ENCODE measurements at regions not wholly inside any gene's neighbourhood (a gene's known extent, or its start where the extent isn't known, plus 50 kb on each side); places are given as distances from the start of the nearest gene placed in this dataset.

DNA sequence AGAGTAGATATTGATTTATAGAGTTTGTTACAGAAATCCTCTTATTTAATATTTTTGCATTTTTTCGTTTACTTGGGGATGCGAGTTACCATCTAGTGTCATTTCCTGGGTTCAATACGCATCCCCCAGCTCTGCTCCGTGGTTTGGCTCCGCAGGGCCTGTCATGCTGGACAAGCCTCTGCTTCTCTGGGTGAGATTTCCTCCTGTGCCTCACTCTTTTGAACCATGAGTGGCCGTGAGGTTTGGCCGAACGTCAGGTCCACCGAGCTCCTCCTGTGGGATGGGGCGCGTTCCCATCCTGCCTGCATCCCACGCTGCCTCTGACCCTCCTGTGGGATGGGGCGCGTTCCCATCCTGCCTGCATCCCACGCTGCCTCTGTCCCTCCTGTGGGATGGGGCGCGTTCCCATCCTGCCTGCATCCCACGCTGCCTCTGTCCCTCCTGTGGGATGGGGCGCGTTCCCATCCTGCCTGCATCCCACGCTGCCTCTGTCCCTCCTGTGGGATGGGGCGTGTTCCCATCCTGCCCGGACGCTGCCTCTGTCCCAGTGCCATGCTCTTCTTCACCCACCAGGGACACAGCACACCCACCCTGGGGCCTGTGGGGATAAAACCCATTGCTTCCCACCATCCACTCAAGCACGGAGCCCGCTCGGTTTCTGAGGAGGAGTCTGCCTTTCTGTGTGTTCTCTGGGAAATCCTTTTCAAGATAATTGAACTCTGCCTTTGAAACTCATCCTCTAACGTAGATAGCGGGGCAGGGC, 506.8 kb downstream of the BRD1 start:
- DNase-seq = no peak
- Histone ChIP-seq H3K36me3 (ENCODE audit: control insufficient read depth, insufficient read depth, low read length) (no peaks in the 10 kb centered on the region), H3K4me1 (ENCODE audit: control insufficient read depth, insufficient read depth, low read length, poor library complexity, severe bottlenecking) (no peaks in the 10 kb centered on the region), H3K9me3 (ENCODE audit: control insufficient read depth, low read length) (no peaks in the 10 kb centered on the region), H3K4me3 (ENCODE audit: insufficient read depth, low read depth, low read length, poor library complexity, severe bottlenecking) (no peak overlapping the region), H3K27me3 (replicated peaks; ENCODE audit: control insufficient read depth, insufficient read depth, low read length, poor library complexity, severe bottlenecking) (peaks cover 4% of the 10 kb centered on the region), H3K27ac (ENCODE audit: insufficient read depth, low read length, poor library complexity, severe bottlenecking) (no peak overlapping the region)

DNA sequence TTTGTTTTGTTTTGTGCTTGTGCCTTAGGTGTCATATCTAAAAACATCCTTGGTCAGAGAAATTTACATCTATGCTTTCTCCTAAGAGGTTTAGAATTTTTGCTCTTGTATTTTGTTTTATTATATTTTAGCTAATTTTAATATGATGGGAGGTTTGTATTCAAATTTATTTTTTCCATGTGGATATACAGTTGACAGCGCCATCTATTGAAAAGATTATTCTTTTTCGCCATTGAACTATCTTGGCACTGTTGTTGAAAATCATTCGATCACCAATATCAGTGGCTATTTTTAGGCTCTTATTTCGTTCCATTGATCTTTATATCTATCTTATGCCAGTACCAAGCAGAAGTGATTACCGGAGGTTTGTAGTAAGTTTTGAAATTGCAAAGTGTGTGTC, 510.3 kb downstream of the BRD1 start:
- H3K36me3 ChIP-seq (ENCODE audit: control insufficient read depth, insufficient read depth, low read length) = no peaks in the 10 kb centered on the region
- H3K27ac ChIP-seq (ENCODE audit: insufficient read depth, low read length, poor library complexity, severe bottlenecking) = no peak overlapping the region
- no peak overlapping the region for H3K4me3 ChIP-seq (ENCODE audit: insufficient read depth, low read depth, low read length, poor library complexity, severe bottlenecking)
- no peaks in the 10 kb centered on the region for H3K4me1 ChIP-seq (ENCODE audit: control insufficient read depth, insufficient read depth, low read length, poor library complexity, severe bottlenecking)
- no peak for DNase-seq
- no peaks in the 10 kb centered on the region for H3K9me3 ChIP-seq (ENCODE audit: control insufficient read depth, low read length)
- H3K27me3 ChIP-seq (replicated peaks; ENCODE audit: control insufficient read depth, insufficient read depth, low read length, poor library complexity, severe bottlenecking) = peaks cover 4% of the 10 kb centered on the region

DNA sequence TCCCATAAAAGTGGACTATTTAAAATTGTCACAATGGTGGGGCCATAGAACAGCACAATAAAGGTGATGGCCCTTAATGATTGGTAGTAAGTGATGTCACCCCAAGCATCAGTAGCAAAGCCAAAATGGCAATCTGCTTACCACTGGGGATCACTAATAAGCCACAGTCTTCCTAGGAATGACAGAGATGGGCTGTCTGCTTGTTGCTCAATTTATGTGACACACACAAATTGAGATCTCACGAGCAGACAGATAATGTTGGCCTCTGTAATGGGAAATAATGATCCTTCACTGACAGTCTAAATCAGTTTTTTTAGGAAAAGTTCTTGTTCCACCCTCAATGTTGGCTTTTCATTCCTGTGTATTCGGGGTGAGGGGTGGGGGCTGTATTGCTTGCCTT, 515.1 kb downstream of the BRD1 start:
- no peak for DNase-seq
- Histone ChIP-seq H3K27me3 (replicated peaks; ENCODE audit: control insufficient read depth, insufficient read depth, low read length, poor library complexity, severe bottlenecking) (no peaks in the 10 kb centered on the region), H3K4me3 (ENCODE audit: insufficient read depth, low read depth, low read length, poor library complexity, severe bottlenecking) (no peak overlapping the region), H3K4me1 (ENCODE audit: control insufficient read depth, insufficient read depth, low read length, poor library complexity, severe bottlenecking) (no peaks in the 10 kb centered on the region), H3K9me3 (ENCODE audit: control insufficient read depth, low read length) (no peaks in the 10 kb centered on the region), H3K36me3 (ENCODE audit: control insufficient read depth, insufficient read depth, low read length) (no peaks in the 10 kb centered on the region), H3K27ac (ENCODE audit: insufficient read depth, low read length, poor library complexity, severe bottlenecking) (no peak overlapping the region)

DNA sequence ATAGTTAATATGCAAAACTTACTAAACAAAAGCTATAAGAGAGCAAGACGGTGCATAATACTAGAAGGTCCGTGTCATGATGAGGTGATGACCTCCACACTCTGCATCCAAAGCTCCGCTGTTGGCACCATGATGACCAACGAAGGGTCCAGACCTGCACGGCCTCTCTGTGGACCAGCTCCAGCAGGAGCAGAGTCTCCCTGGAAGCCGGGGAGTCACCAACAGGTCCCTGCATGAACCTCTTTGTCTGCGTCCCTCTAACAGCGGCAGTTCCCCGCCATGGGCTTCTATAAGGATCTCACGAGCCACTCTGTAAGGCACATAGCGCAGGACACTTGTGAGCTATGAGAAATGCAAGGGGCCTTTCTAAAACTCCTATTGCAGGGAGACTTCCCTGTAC, 517.3 kb downstream of the BRD1 start:
- Histone ChIP-seq H3K36me3 (ENCODE audit: control insufficient read depth, insufficient read depth, low read length) (no peaks in the 10 kb centered on the region), H3K27ac (ENCODE audit: insufficient read depth, low read length, poor library complexity, severe bottlenecking) (no peak overlapping the region), H3K27me3 (replicated peaks; ENCODE audit: control insufficient read depth, insufficient read depth, low read length, poor library complexity, severe bottlenecking) (peaks cover 3% of the 10 kb centered on the region), H3K4me1 (ENCODE audit: control insufficient read depth, insufficient read depth, low read length, poor library complexity, severe bottlenecking) (no peaks in the 10 kb centered on the region), H3K4me3 (ENCODE audit: insufficient read depth, low read depth, low read length, poor library complexity, severe bottlenecking) (no peak overlapping the region), H3K9me3 (ENCODE audit: control insufficient read depth, low read length) (no peaks in the 10 kb centered on the region)
- DNase-seq = no peak

DNA sequence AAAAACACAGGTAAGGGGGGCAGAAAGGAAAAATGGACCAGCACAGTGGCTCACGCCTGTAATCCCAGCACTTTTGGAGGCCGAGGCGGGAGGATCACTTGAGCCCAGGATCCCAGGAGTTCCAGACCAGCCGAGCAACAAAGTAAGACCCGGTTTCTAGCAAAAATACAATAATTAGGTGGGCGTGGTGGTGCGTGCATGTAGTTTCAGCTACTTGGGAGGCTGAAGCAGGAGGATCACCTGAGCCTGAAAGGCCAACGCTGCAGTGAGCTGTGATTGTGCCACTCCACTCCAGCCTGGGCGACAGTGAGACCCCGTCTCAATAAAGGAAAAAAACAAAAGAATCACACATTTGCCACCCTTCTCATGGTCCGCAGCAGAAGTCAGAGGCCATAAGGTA, 519.4 kb downstream of the BRD1 start:
- peaks cover 8% of the 10 kb centered on the region for H3K27me3 ChIP-seq (replicated peaks; ENCODE audit: control insufficient read depth, insufficient read depth, low read length, poor library complexity, severe bottlenecking)
- H3K4me1 ChIP-seq (ENCODE audit: control insufficient read depth, insufficient read depth, low read length, poor library complexity, severe bottlenecking) = no peaks in the 10 kb centered on the region
- H3K9me3 ChIP-seq (ENCODE audit: control insufficient read depth, low read length) = no peaks in the 10 kb centered on the region

DNA sequence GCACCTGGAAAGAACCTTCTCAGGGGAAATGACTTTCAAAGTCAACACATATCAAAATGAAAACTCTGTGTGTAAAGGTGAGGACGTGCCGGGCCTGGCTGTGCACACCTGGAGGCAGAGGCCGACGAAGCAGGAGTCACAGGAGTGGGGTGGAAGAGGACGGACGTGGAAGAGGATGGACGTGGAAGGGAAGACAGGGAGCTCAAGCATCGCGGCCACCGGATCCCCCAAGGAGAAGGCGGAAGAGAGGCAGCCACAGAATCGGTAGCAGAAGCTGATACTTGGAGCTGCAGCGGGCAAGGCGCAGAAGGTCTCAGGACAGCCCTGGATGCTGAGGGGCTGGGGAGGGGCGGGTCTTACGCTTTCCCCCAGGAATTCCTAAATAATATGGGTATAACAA, 519.8 kb downstream of the BRD1 start:
- no peaks in the 10 kb centered on the region for H3K36me3 ChIP-seq (ENCODE audit: control insufficient read depth, insufficient read depth, low read length)
- no peak overlapping the region for H3K27ac ChIP-seq (ENCODE audit: insufficient read depth, low read length, poor library complexity, severe bottlenecking)
- no peak overlapping the region for H3K4me3 ChIP-seq (ENCODE audit: insufficient read depth, low read depth, low read length, poor library complexity, severe bottlenecking)
- H3K27me3 ChIP-seq (replicated peaks; ENCODE audit: control insufficient read depth, insufficient read depth, low read length, poor library complexity, severe bottlenecking) = peaks cover 8% of the 10 kb centered on the region
- DNase-seq = no peak
- H3K9me3 ChIP-seq (ENCODE audit: control insufficient read depth, low read length) = no peaks in the 10 kb centered on the region
- H3K4me1 ChIP-seq (ENCODE audit: control insufficient read depth, insufficient read depth, low read length, poor library complexity, severe bottlenecking) = no peaks in the 10 kb centered on the region

More for the DNA sequence above, 519.4 kb downstream of the BRD1 start:
- H3K27ac ChIP-seq (ENCODE audit: insufficient read depth, low read length, poor library complexity, severe bottlenecking) = no peak overlapping the region
- no peak overlapping the region for H3K4me3 ChIP-seq (ENCODE audit: insufficient read depth, low read depth, low read length, poor library complexity, severe bottlenecking)
- DNase-seq = no peak
- no peaks in the 10 kb centered on the region for H3K36me3 ChIP-seq (ENCODE audit: control insufficient read depth, insufficient read depth, low read length)

DNA sequence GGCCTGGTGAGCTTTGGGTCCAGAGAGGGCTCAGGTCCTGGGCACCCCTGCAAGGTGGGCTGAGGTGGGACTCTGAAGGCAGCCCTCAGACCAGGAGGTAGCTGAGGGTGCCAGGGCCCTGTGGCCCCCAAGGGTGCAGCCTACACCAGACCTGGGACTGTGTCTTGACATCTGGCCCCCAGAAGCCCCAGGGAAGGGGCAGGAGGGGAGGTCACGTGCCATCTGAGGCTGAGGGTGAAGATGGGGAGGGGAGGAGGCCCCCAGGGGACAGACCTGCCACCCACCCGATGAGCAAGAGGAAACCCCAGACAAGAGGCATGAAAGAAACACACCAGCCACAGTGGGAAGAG, 520.2 kb downstream of the BRD1 start:
- Histone ChIP-seq H3K4me3 (ENCODE audit: insufficient read depth, low read depth, low read length, poor library complexity, severe bottlenecking) (no peak overlapping the region), H3K36me3 (ENCODE audit: control insufficient read depth, insufficient read depth, low read length) (no peaks in the 10 kb centered on the region), H3K9me3 (ENCODE audit: control insufficient read depth, low read length) (no peaks in the 10 kb centered on the region), H3K27me3 (replicated peaks; ENCODE audit: control insufficient read depth, insufficient read depth, low read length, poor library complexity, severe bottlenecking) (peaks cover 8% of the 10 kb centered on the region), H3K27ac (ENCODE audit: insufficient read depth, low read length, poor library complexity, severe bottlenecking) (no peak overlapping the region), H3K4me1 (ENCODE audit: control insufficient read depth, insufficient read depth, low read length, poor library complexity, severe bottlenecking) (no peaks in the 10 kb centered on the region)
- no peak for DNase-seq

DNA sequence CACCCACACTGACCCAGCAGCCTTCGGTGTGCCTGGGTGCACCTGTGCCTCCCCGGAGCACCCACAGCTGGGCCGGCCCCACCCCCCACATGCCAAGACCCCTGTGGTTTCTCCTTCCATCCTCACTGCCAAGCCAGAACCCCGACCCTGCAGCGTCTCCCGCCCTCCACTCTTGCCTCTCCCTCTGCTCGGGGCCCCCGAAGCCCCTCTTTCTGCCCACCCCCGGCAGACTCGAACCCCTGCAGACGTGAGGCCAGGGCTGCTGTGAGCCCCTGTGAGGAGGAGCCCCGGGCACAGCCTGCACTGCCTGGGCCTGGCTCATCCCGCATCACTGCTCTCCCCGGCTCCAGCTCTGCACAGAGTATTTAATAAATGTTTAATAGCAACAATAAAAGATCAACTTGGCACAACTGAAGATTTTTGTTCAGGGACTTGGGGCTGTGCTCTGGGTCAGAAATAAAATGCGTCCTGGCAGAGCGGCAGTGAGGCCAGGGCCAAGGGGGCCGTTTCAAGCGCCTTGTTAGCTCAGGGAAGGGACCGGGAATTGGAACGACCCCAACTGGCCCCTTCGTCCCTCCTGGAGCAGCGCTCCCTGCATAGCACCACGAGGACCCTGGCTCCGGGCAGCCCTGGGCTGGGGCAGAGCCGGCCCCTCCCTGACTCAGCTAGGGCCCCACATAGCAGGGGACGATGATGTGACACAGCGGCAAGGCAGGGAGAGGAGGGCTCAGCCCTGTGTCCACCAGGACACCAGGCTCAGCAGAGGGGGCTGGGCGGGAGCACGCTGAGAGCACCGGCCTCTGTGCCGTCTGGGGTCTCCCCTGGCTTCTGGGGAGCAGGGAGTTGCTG, 520.8 kb downstream of the BRD1 start:
- Histone ChIP-seq H3K27me3 (replicated peaks; ENCODE audit: control insufficient read depth, insufficient read depth, low read length, poor library complexity, severe bottlenecking) (peaks cover 8% of the 10 kb centered on the region), H3K9me3 (ENCODE audit: control insufficient read depth, low read length) (no peaks in the 10 kb centered on the region), H3K36me3 (ENCODE audit: control insufficient read depth, insufficient read depth, low read length) (no peaks in the 10 kb centered on the region), H3K4me3 (ENCODE audit: insufficient read depth, low read depth, low read length, poor library complexity, severe bottlenecking) (no peak overlapping the region), H3K27ac (ENCODE audit: insufficient read depth, low read length, poor library complexity, severe bottlenecking) (no peak overlapping the region), H3K4me1 (ENCODE audit: control insufficient read depth, insufficient read depth, low read length, poor library complexity, severe bottlenecking) (no peaks in the 10 kb centered on the region)
- DNase-seq = no peak

DNA sequence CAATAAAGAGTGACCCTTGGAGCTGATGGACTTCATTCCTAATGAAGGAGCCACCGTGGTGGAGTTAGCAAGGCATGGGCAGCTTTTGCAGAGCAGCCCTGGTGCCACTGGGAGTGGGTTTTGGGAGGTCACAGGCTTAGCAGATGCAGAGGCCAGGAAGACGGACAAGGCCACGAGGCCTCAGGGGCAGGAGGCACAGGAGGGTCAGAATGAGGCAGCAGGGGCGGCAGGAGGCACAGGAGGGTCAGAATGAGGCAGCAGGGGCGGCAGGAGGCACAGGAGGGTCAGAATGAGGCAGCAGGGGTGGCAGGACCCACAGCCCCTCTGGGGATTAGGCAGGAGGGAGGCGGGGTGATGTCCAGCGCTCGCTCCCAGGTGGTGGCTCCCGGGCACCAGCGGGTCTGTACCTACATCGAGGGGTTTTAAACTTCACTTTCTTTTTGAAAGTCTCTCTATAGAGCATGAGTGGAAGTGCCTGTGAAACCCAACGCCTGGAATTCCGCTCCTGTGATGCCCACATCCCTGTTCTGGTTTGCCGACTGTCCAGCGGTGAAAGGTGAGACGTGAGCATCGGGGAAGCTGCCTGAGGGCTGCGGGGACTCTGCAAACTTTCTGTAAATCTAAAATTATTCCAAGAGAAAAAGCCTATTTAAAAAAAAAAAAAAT, 521.6 kb downstream of the BRD1 start:
- no peaks in the 10 kb centered on the region for H3K4me1 ChIP-seq (ENCODE audit: control insufficient read depth, insufficient read depth, low read length, poor library complexity, severe bottlenecking)
- no peak for DNase-seq
- no peaks in the 10 kb centered on the region for H3K9me3 ChIP-seq (ENCODE audit: control insufficient read depth, low read length)
- H3K27me3 ChIP-seq (replicated peaks; ENCODE audit: control insufficient read depth, insufficient read depth, low read length, poor library complexity, severe bottlenecking) = peaks cover 8% of the 10 kb centered on the region
- H3K4me3 ChIP-seq (ENCODE audit: insufficient read depth, low read depth, low read length, poor library complexity, severe bottlenecking) = no peak overlapping the region
- H3K36me3 ChIP-seq (ENCODE audit: control insufficient read depth, insufficient read depth, low read length) = no peaks in the 10 kb centered on the region
- H3K27ac ChIP-seq (ENCODE audit: insufficient read depth, low read length, poor library complexity, severe bottlenecking) = no peak overlapping the region
